Upper lobe of left lung (tissue), 6 donors: ENCODE measurements at regions not wholly inside any gene's neighbourhood (a gene's known extent, or its start where the extent isn't known, plus 50 kb on each side); places are given as distances from the start of the nearest gene placed in this dataset.

ENCODE experiments used
- ATAC-seq, 2 donors: fragments of 200-7000 bp; cut with Tn5 transposase; one replicate each; pipeline ENCODE4 v1.9.1; 2022; ENCODE audit warnings: mild to moderate bottlenecking in 2 of 2, moderate library complexity in 2 of 2; ENCODE audit not compliant: low FRiP score in 2 of 2
- DNase-seq, 2 donors: peaks; one replicate each; pipeline ENCODE4 v3.0.0-alpha.2; 2019 to 2020
- H3K27ac ChIP-seq, 4 donors: fragments of 200-600 bp; sonication (generic); one replicate each; pipeline ENCODE4 v1.5.1; 2016 to 2019
- H3K27me3 ChIP-seq, 4 donors: fragments of 200-600 bp; sonication (generic); one replicate each; pipeline ENCODE4 v1.5.1; 2017 to 2019
- H3K36me3 ChIP-seq, 4 donors: fragments of 200-600 bp; sonication (generic); one replicate each; pipeline ENCODE4 v1.5.1; 2016 to 2019
- H3K4me1 ChIP-seq, 4 donors: fragments of 200-600 bp; sonication (generic); one replicate each; pipeline ENCODE4 v1.5.1; 2018 to 2019
- H3K4me3 ChIP-seq, 4 donors: fragments of 200-600 bp; sonication (generic); one replicate each; pipeline ENCODE4 v1.5.1; 2017 to 2019; ENCODE audit warnings: mild to moderate bottlenecking in 2 of 4, moderate library complexity in 1 of 4
- H3K9me3 ChIP-seq, 4 donors: fragments of 200-600 bp; sonication (generic); one replicate each; pipeline ENCODE4 v1.5.1; 2018 to 2019
- CTCF ChIP-seq, 6 experiments: fragments of 450-650 bp in 4 of 6; fragments of 200-600 bp in 2 of 6; sonication (generic) in 2 of 6; IDR thresholded peaks; one replicate each; pipeline ENCODE4 v1.5.1; 2016 to 2019; ENCODE audit warnings: antibody characterized with exemption in 6 of 6
- EP300 ChIP-seq, 4 donors: sonication (generic); formaldehyde crosslinking; IDR thresholded peaks; one replicate each; pipeline ENCODE4 v1.5.1; 2017; ENCODE audit warnings: antibody characterized with exemption in 4 of 4, control low read depth in 2 of 4
- POLR2A ChIP-seq, 4 donors: fragments of 450-650 bp; IDR thresholded peaks; one replicate each; pipeline ENCODE4 v1.5.1; 2016 to 2017; ENCODE audit warnings: antibody characterized with exemption in 4 of 4, mild to moderate bottlenecking in 2 of 4
- POLR2AphosphoS5 ChIP-seq, 2 donors: sonication (generic); formaldehyde crosslinking; IDR thresholded peaks; one replicate each; pipeline ENCODE4 v1.5.1; 2017; ENCODE audit warnings: antibody characterized with exemption in 2 of 2
- WGBS, 2 donors: methylation state at CpG; one replicate each; pipeline ENCODE4 v1.1.5; 2017 to 2018; 5-methylcytosine and 5-hydroxymethylcytosine counted together
- donor health status: DM: no; HTN: no; CAD: no; lungs with moderate emphysema.
- donor health status: DM: no; HTN: yes; CAD: no; lungs with severe emphysema.

- Histone ChIP-seq H3K4me1 (peaks cover 0 to 9% (median 5%) of the 10 kb centered on the region in 4 donors), H3K27ac (no peak overlapping the region), H3K4me3 (no peak overlapping the region), H3K36me3 (no peaks in the 10 kb centered on the region), H3K9me3 (no peaks in the 10 kb centered on the region), H3K27me3 (no peaks in the 10 kb centered on the region)
- ATAC-seq (peak in 1 of 2 donors; percentile 33), DNase-seq (no peak)
- WGBS, 2 donors, result 60 to 66% methylated on average over 5 of the region's 5 CpGs
- TF ChIP-seq CTCF (IDR thresholded peaks at IDR 0.05) (no peak), POLR2AphosphoS5 (IDR thresholded peaks at IDR 0.05) (no peak), POLR2A (IDR thresholded peaks at IDR 0.05) (no peak), EP300 (IDR thresholded peaks at IDR 0.05) (no peak)
These were observed 103.5 kb upstream of the SIRPG start for GRCh38 chr20:1761116-1761515.

GRCh38 chr20:1758765-1759164 is 101.2 kb upstream of the SIRPG start:
- no peak overlapping the region for H3K27ac ChIP-seq
- no peak for TF ChIP-seq POLR2AphosphoS5 (IDR thresholded peaks at IDR 0.05)
- H3K9me3 ChIP-seq, result no peaks in the 10 kb centered on the region
- no peak for DNase-seq
- H3K4me1 ChIP-seq, result peaks cover 0 to 7% (median 2%) of the 10 kb centered on the region in 4 donors
- no peak for ATAC-seq
- 75 to 78% methylated on average over 2 of the region's 2 CpGs for WGBS, 2 donors
- H3K27me3 ChIP-seq, result no peaks in the 10 kb centered on the region
- H3K36me3 ChIP-seq, result no peaks in the 10 kb centered on the region
- no peak overlapping the region for H3K4me3 ChIP-seq

- Histone ChIP-seq H3K27me3 (no peaks in the 10 kb centered on the region), H3K9me3 (no peaks in the 10 kb centered on the region), H3K27ac (no peak overlapping the region), H3K4me3 (no peak overlapping the region), H3K36me3 (no peaks in the 10 kb centered on the region), H3K4me1 (peaks cover 0 to 7% (median 2%) of the 10 kb centered on the region in 4 donors)
- no peak for DNase-seq
- TF ChIP-seq EP300 (IDR thresholded peaks at IDR 0.05) (no peak), POLR2A (IDR thresholded peaks at IDR 0.05) (no peak), CTCF (IDR thresholded peaks at IDR 0.05) (no peak), POLR2AphosphoS5 (IDR thresholded peaks at IDR 0.05) (no peak)
- no peak for ATAC-seq
- WGBS, 2 donors, result 63 to 74% methylated on average over 5 of the region's 5 CpGs
These were observed 100.3 kb upstream of the SIRPG start for GRCh38 chr20:1757606-1758512.

GRCh38 chr20:1757072-1757471 is 99.5 kb upstream of the SIRPG start:
- H3K27me3 ChIP-seq, result no peaks in the 10 kb centered on the region
- no peak overlapping the region for H3K27ac ChIP-seq
- no peaks in the 10 kb centered on the region for H3K9me3 ChIP-seq
- DNase-seq (no peak), ATAC-seq (no peak)
- TF ChIP-seq CTCF (IDR thresholded peaks at IDR 0.05) (no peak), EP300 (IDR thresholded peaks at IDR 0.05) (no peak)
- peaks cover 0 to 7% (median 2%) of the 10 kb centered on the region in 4 donors for H3K4me1 ChIP-seq
- no peak overlapping the region for H3K4me3 ChIP-seq
- H3K36me3 ChIP-seq, result no peaks in the 10 kb centered on the region

- Histone ChIP-seq H3K36me3 (no peaks in the 10 kb centered on the region), H3K4me1 (peaks cover 0 to 7% (median 2%) of the 10 kb centered on the region in 4 donors), H3K27ac (no peak overlapping the region), H3K27me3 (no peaks in the 10 kb centered on the region), H3K4me3 (no peak overlapping the region), H3K9me3 (no peaks in the 10 kb centered on the region)
- DNase-seq, result no peak
- WGBS, 2 donors, result 85 to 91% methylated on average over 4 of the region's 4 CpGs
- ATAC-seq, result no peak
- TF ChIP-seq CTCF (IDR thresholded peaks at IDR 0.05) (no peak), POLR2AphosphoS5 (IDR thresholded peaks at IDR 0.05) (no peak), POLR2A (IDR thresholded peaks at IDR 0.05) (no peak), EP300 (IDR thresholded peaks at IDR 0.05) (no peak)
These were observed 97.2 kb upstream of the SIRPG start for GRCh38 chr20:1754749-1755148.
